PC-3 (cell line): ENCODE measurements at regions not wholly inside any gene's neighbourhood (a gene's known extent, or its start where the extent isn't known, plus 50 kb on each side); places are given as distances from the start of the nearest gene placed in this dataset.

Experiments
- ATAC-seq: fragments of 200-7000 bp; cut with Tn5 transposase; 2 replicates; pipeline ENCODE4 v1.9.1; 2020; ENCODE audit warnings: mild to moderate bottlenecking, moderate library complexity
- BruUV-seq: library from RNA; stranded (reverse); fragments of 400-500 nt; replicated peaks from 2 replicates; lab custom pipeline; 2021; lab: Mats Ljungman, UMichigan
- CTCF ChIA-PET: fragments of 300-600 bp; sonication (Branson Sonifier 250); formaldehyde crosslinking; loops from one replicate; lab custom pipeline; 2022; ENCODE audit warnings: antibody characterized with exemption; lab: Charles Lee
- POLR2A ChIA-PET: fragments of 300-600 bp; sonication (Branson Sonifier 250); formaldehyde crosslinking; loops from one replicate; lab custom pipeline; 2022; ENCODE audit warnings: antibody characterized with exemption; ENCODE audit not compliant: unreplicated experiment; lab: Charles Lee
- DNase-seq: peaks from one replicate; pipeline ENCODE4 v3.0.0-alpha.2; 2015
- H2AFZ ChIP-seq: fragments of 300-600 bp; sonication (generic); 2 replicates; pipeline ENCODE4 v1.6.0; 2016; ENCODE audit warnings: antibody characterized with exemption, low read length
- H3F3A ChIP-seq: fragments of 300-600 bp; sonication (generic); one replicate; pipeline ENCODE4 v1.6.0; 2017; ENCODE audit warnings: antibody characterized with exemption, low read length, control low read depth, mild to moderate bottlenecking; ENCODE audit not compliant: unreplicated experiment
- H3K27ac ChIP-seq: fragments of 300-600 bp; sonication (generic); 2 replicates; pipeline ENCODE4 v1.5.1; 2016; ENCODE audit warnings: mild to moderate bottlenecking, low read length
- H3K27me3 ChIP-seq: fragments of 300-600 bp; sonication (generic); 2 replicates; pipeline ENCODE4 v1.6.1; 2016; ENCODE audit warnings: low read length, mixed read lengths
- H3K36me3 ChIP-seq: fragments of 300-600 bp; sonication (generic); 2 replicates; pipeline ENCODE4 v1.6.1; 2016; ENCODE audit warnings: low read depth, mixed run types, low read length, mixed read lengths
- H3K4me1 ChIP-seq: fragments of 300-600 bp; sonication (generic); 2 replicates; pipeline ENCODE4 v1.5.1; 2016; ENCODE audit warnings: low read length; ENCODE audit not compliant: insufficient read depth
- H3K4me2 ChIP-seq: fragments of 300-600 bp; sonication (generic); 2 replicates; pipeline ENCODE4 v1.6.0; 2016; ENCODE audit warnings: low read length
- H3K4me3 ChIP-seq: fragments of 300-600 bp; sonication (generic); 2 replicates; pipeline ENCODE4 v1.5.1; 2016; ENCODE audit warnings: mild to moderate bottlenecking, low read length, mixed read lengths
- H3K79me2 ChIP-seq: fragments of 300-600 bp; sonication (generic); 2 replicates; pipeline ENCODE4 v1.6.1; 2017; ENCODE audit warnings: low read length, mixed read lengths
- H3K9ac ChIP-seq: fragments of 300-600 bp; sonication (generic); 2 replicates; pipeline ENCODE4 v1.6.0; 2016; ENCODE audit warnings: mild to moderate bottlenecking, low read length
- H3K9me2 ChIP-seq: fragments of 300-600 bp; sonication (generic); replicated peaks from 2 replicates; pipeline ENCODE4 v1.6.1; 2016; ENCODE audit warnings: mixed run types, low read length, mixed read lengths
- H3K9me3 ChIP-seq: fragments of 300-600 bp; sonication (generic); 2 replicates; pipeline ENCODE4 v1.6.1; 2016; ENCODE audit warnings: low read length, mixed read lengths
- H4K20me1 ChIP-seq: fragments of 300-600 bp; sonication (generic); 2 replicates; pipeline ENCODE4 v1.6.1; 2016; ENCODE audit warnings: low read length, mixed read lengths
- CTCF ChIP-seq: fragments of 300-600 bp; sonication (generic); conservative IDR thresholded peaks from 2 replicates; pipeline ENCODE4 v1.5.1; 2017; ENCODE audit warnings: antibody characterized with exemption, low read depth, mild to moderate bottlenecking, low read length
- EZH2 ChIP-seq: fragments of 300-600 bp; sonication (generic); IDR thresholded peaks from one replicate; pipeline ENCODE4 v1.6.1; 2017; ENCODE audit warnings: antibody characterized with exemption, mild to moderate bottlenecking, low read length; ENCODE audit not compliant: unreplicated experiment
- EZH2phosphoT487 ChIP-seq: fragments of 300-600 bp; sonication (generic); IDR thresholded peaks from 2 replicates; pipeline ENCODE4 v1.6.1; 2018; ENCODE audit warnings: mild to moderate bottlenecking, antibody characterized with exemption, low read length, borderline replicate concordance
- intact Hi-C: fragments of 100-400 bp; cut with micrococcal nuclease; formaldehyde crosslinking; loops from 2 replicates; pipeline ENCODE4 v1.9.0; 2023

- intact Hi-C loops = no loop called here
- H3K9ac ChIP-seq = no peak overlapping the region
- DNase-seq (no peak), ATAC-seq (no peak)
- CTCF ChIA-PET = no interaction called here
- H3K4me1 ChIP-seq = peaks cover 14% of the 10 kb centered on the region
- no peaks in the 10 kb centered on the region for H4K20me1 ChIP-seq
- no peaks in the 10 kb centered on the region for H3K9me3 ChIP-seq
- no peaks in the 10 kb centered on the region for H3F3A ChIP-seq
- no peak for TF ChIP-seq CTCF
- no peak overlapping the region for H2AFZ ChIP-seq
- no peaks in the 10 kb centered on the region for H3K79me2 ChIP-seq
- no peaks in the 10 kb centered on the region for H3K36me3 ChIP-seq
- H3K27me3 ChIP-seq = no peaks in the 10 kb centered on the region
- POLR2A ChIA-PET = no interaction called here
- no peak overlapping the region for H3K27ac ChIP-seq
- H3K4me3 ChIP-seq = no peak overlapping the region
- no TSS peak for BruUV-seq
- no peaks in the 10 kb centered on the region for H3K9me2 ChIP-seq
- H3K4me2 ChIP-seq = no peak overlapping the region
These were observed 59.2 kb upstream of the CISTR start for GRCh38 chr12:53810950-53811349.

GRCh38 chr12:53811606-53812005 is 59.8 kb upstream of the CISTR start:
- intact Hi-C loops = no loop called here
- no peak for ATAC-seq
- no peaks in the 10 kb centered on the region for H3F3A ChIP-seq
- ChIA-PET CTCF (no interaction called here), POLR2A (no interaction called here)
- H3K9ac ChIP-seq = no peak overlapping the region
- no peaks in the 10 kb centered on the region for H3K27me3 ChIP-seq
- H3K9me3 ChIP-seq = no peaks in the 10 kb centered on the region
- BruUV-seq = no TSS peak
- no peak for TF ChIP-seq CTCF
- no peak for TF ChIP-seq EZH2phosphoT487
- no peak for TF ChIP-seq EZH2
- no peak overlapping the region for H3K4me3 ChIP-seq
- H3K36me3 ChIP-seq = no peaks in the 10 kb centered on the region
- peaks cover 8% of the 10 kb centered on the region for H3K4me1 ChIP-seq
- no peaks in the 10 kb centered on the region for H3K9me2 ChIP-seq
- no peaks in the 10 kb centered on the region for H4K20me1 ChIP-seq
- H3K79me2 ChIP-seq = no peaks in the 10 kb centered on the region
- H3K27ac ChIP-seq = no peak overlapping the region
- DNase-seq = no peak
- no peak overlapping the region for H2AFZ ChIP-seq
- no peak overlapping the region for H3K4me2 ChIP-seq

- Histone ChIP-seq H3K4me3 (no peak overlapping the region), H3K4me2 (no peak overlapping the region), H3K4me1 (peaks cover 12% of the 10 kb centered on the region), H4K20me1 (no peaks in the 10 kb centered on the region), H3K79me2 (no peaks in the 10 kb centered on the region), H3K27ac (no peak overlapping the region), H3K9me2 (no peaks in the 10 kb centered on the region), H3K9ac (no peak overlapping the region), H3K9me3 (no peaks in the 10 kb centered on the region), H3K36me3 (no peaks in the 10 kb centered on the region), H3K27me3 (no peaks in the 10 kb centered on the region), H3F3A (no peaks in the 10 kb centered on the region), H2AFZ (no peak overlapping the region)
- BruUV-seq = no TSS peak
- intact Hi-C loops = no loop called here
- CTCF ChIA-PET = no interaction called here
- POLR2A ChIA-PET = no interaction called here
- DNase-seq (no peak), ATAC-seq (no peak)
- no peak for TF ChIP-seq EZH2phosphoT487
- TF ChIP-seq CTCF = no peak
- no peak for TF ChIP-seq EZH2
These were observed 64.7 kb upstream of the CISTR start for GRCh38 chr12:53816360-53817020.
